ENCODE measurements at regions not wholly inside any gene's neighbourhood (a gene's known extent, or its start where the extent isn't known, plus 50 kb on each side); places are given as distances from the start of the nearest gene placed in this dataset.

- no peak for TF ChIP-seq JUND (IDR thresholded peaks at IDR 0.05; ENCODE audit: low read depth)
- in situ Hi-C loops (cut with HindIII; ENCODE audit: low pct_unique_long_range_greater_than_20kb, low sequenced_read_pairs), result no loop called here
- no peak for DNase-seq (ENCODE audit: low read depth in 1 of 2, low spot score in 1 of 2)
These were observed 516.8 kb downstream of the CFAP47 start for GRCh38 chrX:36436361-36436760.

GRCh38 chrX:36443007-36443406 lies 523.5 kb downstream of the CFAP47 start:
- no peak for DNase-seq (ENCODE audit: low read depth in 1 of 2, low spot score in 1 of 2)
- in situ Hi-C loops (cut with HindIII; ENCODE audit: low pct_unique_long_range_greater_than_20kb, low sequenced_read_pairs), result no loop called here

DNA sequence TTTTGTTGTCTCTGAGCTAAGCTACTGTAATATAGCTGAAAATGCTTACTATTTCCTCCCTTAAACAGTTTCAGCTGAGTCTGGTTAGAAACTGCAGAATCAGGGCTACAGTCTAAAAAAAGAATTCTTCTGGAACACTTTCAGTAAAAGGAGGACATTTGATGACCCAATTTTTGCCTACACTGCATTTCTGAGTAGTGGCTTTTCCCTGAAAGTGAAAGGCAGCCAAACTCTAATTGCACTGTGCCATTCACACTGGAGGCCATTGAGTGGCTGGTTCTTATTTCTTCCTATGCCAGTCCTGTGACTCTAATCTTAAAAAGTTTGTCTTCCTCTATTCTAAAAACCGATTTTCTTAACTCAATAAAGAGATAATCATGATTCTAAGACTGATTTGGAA lies 526.0 kb downstream of the CFAP47 start:
- no peak for DNase-seq (ENCODE audit: low read depth in 1 of 2, low spot score in 1 of 2)
- in situ Hi-C loops (cut with HindIII; ENCODE audit: low pct_unique_long_range_greater_than_20kb, low sequenced_read_pairs), result no loop called here
- no peak for TF ChIP-seq JUND (IDR thresholded peaks at IDR 0.05; ENCODE audit: low read depth)

More at GRCh38 chrX:36443007-36443406, 523.5 kb downstream of the CFAP47 start:
- TF ChIP-seq JUND (IDR thresholded peaks at IDR 0.05; ENCODE audit: low read depth), result no peak

GRCh38 chrX:36462142-36462541 lies 542.6 kb downstream of the CFAP47 start:
- in situ Hi-C loops (cut with HindIII; ENCODE audit: low pct_unique_long_range_greater_than_20kb, low sequenced_read_pairs), result no loop called here
- no peak for DNase-seq (ENCODE audit: low read depth in 1 of 2, low spot score in 1 of 2)
- TF ChIP-seq JUND (IDR thresholded peaks at IDR 0.05; ENCODE audit: low read depth), result no peak

- TF ChIP-seq JUND (IDR thresholded peaks at IDR 0.05; ENCODE audit: low read depth), result no peak
- in situ Hi-C loops (cut with HindIII; ENCODE audit: low pct_unique_long_range_greater_than_20kb, low sequenced_read_pairs), result no loop called here
These were observed 527.6 kb upstream of the FAM47C start for GRCh38 chrX:36480441-36480990.

GRCh38 chrX:36501169-36501702 lies 506.9 kb upstream of the FAM47C start:
- in situ Hi-C loops (cut with HindIII; ENCODE audit: low pct_unique_long_range_greater_than_20kb, low sequenced_read_pairs), result no loop called here
- TF ChIP-seq JUND (IDR thresholded peaks at IDR 0.05; ENCODE audit: low read depth), result no peak
- DNase-seq (ENCODE audit: low read depth in 1 of 2, low spot score in 1 of 2), result no peak

More at GRCh38 chrX:36480441-36480990, 527.6 kb upstream of the FAM47C start:
- no peak for DNase-seq (ENCODE audit: low read depth in 1 of 2, low spot score in 1 of 2)

DNA sequence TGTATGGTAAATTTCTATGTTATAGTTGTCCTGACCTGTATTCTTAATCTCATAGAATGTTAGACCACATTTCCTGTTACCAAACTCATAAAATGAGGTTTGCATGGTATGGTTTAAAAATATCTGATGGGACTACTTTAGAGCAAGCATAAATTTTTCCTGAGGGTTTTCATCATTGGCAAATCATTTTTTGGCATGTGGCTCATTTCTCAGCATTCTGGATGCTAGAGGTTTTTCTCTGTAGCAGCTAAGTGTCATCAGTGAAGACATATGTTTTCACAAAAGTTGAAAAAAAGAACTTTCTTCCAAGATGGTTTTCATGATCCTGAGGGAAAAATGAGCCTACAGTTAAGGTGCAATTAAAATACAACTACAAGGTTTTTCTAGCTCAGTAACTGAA lies 503.5 kb upstream of the FAM47C start:
- in situ Hi-C loops (cut with HindIII; ENCODE audit: low pct_unique_long_range_greater_than_20kb, low sequenced_read_pairs), result no loop called here
- no peak for TF ChIP-seq JUND (IDR thresholded peaks at IDR 0.05; ENCODE audit: low read depth)
- DNase-seq (ENCODE audit: low read depth in 1 of 2, low spot score in 1 of 2), result no peak

DNA sequence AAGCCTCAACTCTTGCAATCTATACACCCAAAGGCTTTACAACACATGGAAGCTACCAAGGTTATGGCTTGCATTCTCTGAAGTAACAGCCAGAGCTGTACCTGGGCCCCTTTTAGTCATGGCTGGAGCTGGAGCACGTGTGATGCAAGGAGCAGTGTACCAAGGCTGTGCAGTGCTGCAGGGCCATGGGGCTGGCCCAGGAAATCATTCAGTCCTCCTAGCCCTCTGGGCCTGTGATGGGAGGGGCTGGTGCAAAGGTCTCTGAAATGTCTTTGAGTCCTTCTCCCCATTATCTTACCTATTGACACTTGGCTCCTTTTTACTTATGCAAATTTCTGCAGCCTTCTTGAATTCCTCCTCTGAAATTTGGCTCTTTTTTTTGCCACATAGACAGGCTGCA lies 500.1 kb upstream of the FAM47C start:
- DNase-seq (ENCODE audit: low read depth in 1 of 2, low spot score in 1 of 2), result no peak
- in situ Hi-C loops (cut with HindIII; ENCODE audit: low pct_unique_long_range_greater_than_20kb, low sequenced_read_pairs), result no loop called here
- no peak for TF ChIP-seq JUND (IDR thresholded peaks at IDR 0.05; ENCODE audit: low read depth)

DNA sequence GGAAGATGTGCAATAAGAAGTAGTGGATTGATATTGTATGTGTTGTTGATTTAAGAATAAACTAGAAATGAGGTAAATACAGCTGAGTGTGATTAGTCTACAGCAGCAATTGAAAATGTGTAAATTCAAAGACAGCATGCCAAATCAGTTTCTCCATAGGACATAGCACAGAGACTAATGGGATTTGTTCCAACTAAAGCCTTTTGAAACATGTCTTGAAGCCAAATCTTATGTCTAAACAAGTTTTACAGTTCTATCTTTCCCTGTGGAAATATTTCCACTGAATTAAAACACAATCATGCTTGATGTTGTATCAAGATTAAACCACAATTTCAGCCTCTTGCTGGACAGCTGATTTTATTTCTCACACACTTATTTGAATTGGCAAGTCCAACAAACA lies 497.4 kb upstream of the FAM47C start:
- TF ChIP-seq JUND (IDR thresholded peaks at IDR 0.05; ENCODE audit: low read depth), result no peak
- peak in 1 of 2 experiments; percentile 23 for DNase-seq (ENCODE audit: low read depth in 1 of 2, low spot score in 1 of 2)
- in situ Hi-C loops (cut with HindIII; ENCODE audit: low pct_unique_long_range_greater_than_20kb, low sequenced_read_pairs), result no loop called here

DNA sequence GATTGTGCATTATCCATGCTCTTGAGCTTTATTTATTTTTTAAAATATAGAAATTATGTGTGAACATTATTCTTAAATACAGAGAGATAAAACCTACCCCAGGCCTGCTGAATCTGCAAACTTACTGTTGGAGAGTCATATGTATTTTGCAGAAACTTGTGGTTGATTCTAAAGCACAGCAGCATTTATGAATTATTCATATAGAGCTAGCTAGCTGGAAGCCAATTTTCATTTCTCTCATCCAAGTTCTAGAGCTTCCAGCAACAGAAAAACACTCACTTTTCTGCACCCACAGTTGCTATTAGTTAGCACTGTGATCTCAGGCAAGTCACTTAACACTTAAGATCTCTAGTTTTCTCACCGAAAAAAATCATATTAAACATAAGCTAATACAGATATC lies 479.5 kb upstream of the FAM47C start:
- in situ Hi-C loops (cut with HindIII; ENCODE audit: low pct_unique_long_range_greater_than_20kb, low sequenced_read_pairs), result no loop called here

DNA sequence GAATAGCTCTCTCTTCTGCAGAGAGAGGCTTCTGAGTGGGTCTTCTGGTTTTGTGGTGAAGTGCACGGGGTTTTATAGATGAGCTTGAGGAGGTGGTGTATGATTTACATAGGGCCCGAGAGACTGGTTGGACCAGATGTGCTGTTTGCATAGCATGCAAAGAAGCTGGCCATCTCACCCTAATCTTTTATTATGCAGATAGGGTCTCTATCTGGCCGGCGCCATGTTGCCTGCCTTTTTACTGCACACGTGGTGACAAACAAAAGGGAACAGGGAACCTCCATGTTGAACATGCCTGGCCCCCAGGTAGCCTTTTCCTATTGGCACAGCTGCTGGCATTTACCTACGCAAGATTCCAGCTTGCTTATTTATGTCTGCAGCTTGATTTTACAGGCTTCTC lies 473.3 kb upstream of the FAM47C start:
- in situ Hi-C loops (cut with HindIII; ENCODE audit: low pct_unique_long_range_greater_than_20kb, low sequenced_read_pairs), result no loop called here

More for the DNA sequence above, 479.5 kb upstream of the FAM47C start:
- DNase-seq (ENCODE audit: low read depth in 1 of 2, low spot score in 1 of 2), result no peak
- no peak for TF ChIP-seq JUND (IDR thresholded peaks at IDR 0.05; ENCODE audit: low read depth)

DNA sequence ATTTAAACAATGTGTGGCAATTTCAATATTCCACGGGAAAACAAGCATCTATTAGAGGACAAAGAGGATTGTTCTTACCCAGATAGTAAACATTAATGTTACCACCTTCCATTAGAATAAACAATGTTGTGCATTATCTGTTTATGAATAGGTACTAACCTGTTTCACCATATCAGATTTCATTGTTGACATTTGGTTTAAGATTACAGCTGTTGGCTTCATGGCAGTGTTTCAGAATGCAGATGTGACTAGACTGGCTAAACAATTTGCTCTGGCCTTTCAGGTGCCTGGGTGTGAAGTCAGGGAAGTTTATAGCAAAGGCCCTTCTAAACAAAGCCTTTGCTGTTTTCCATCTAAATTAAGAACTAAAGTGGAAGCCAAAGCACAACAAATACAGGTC lies 464.7 kb upstream of the FAM47C start:
- in situ Hi-C loops (cut with HindIII; ENCODE audit: low pct_unique_long_range_greater_than_20kb, low sequenced_read_pairs), result no loop called here
- TF ChIP-seq JUND (IDR thresholded peaks at IDR 0.05; ENCODE audit: low read depth), result no peak
- no peak for DNase-seq (ENCODE audit: low read depth in 1 of 2, low spot score in 1 of 2)

More for the DNA sequence above, 473.3 kb upstream of the FAM47C start:
- peak in 1 of 2 experiments; percentile 20 for DNase-seq (ENCODE audit: low read depth in 1 of 2, low spot score in 1 of 2)
- TF ChIP-seq JUND (IDR thresholded peaks at IDR 0.05; ENCODE audit: low read depth), result no peak

- no peak for TF ChIP-seq JUND (IDR thresholded peaks at IDR 0.05; ENCODE audit: low read depth)
- in situ Hi-C loops (cut with HindIII; ENCODE audit: low pct_unique_long_range_greater_than_20kb, low sequenced_read_pairs), result no loop called here
- no peak for DNase-seq (ENCODE audit: low read depth in 1 of 2, low spot score in 1 of 2)
These were observed 445.2 kb upstream of the FAM47C start for GRCh38 chrX:36562986-36563385.

GRCh38 chrX:36568946-36569345 lies 439.2 kb upstream of the FAM47C start:
- DNase-seq (ENCODE audit: low read depth in 1 of 2, low spot score in 1 of 2), result peak in 1 of 2 experiments; percentile 33
- in situ Hi-C loops (cut with HindIII; ENCODE audit: low pct_unique_long_range_greater_than_20kb, low sequenced_read_pairs), result no loop called here
- TF ChIP-seq JUND (IDR thresholded peaks at IDR 0.05; ENCODE audit: low read depth), result no peak

Measured in T47D (cell line).